Psoas muscle (tissue), 7 donors: ENCODE measurements at regions not wholly inside any gene's neighbourhood (a gene's known extent, or its start where the extent isn't known, plus 50 kb on each side); places are given as distances from the start of the nearest gene placed in this dataset.

Source experiments
- ATAC-seq, 4 donors: fragments of 200-7000 bp; cut with Tn5 transposase; one replicate each; pipeline ENCODE4 v1.9.1; 2020; ENCODE audit warnings: moderate library complexity in 3 of 4, mild to moderate bottlenecking in 2 of 4
- DNase-seq, 2 donors: peaks; one replicate each; pipeline ENCODE4 v3.0.0-alpha.2; 2020
- H3K27ac ChIP-seq: fragments of 200-600 bp; one replicate; pipeline ENCODE4 v1.8.0; 2022
- H3K27me3 ChIP-seq, 3 donors: fragments of 200-600 bp in 1 of 3; one replicate each; pipeline versions ENCODE4 v1.6.1 to v1.8.0; 2013 to 2022; ENCODE audit warnings: low read length in 2 of 3, mild to moderate bottlenecking in 2 of 3, moderate library complexity in 1 of 3; ENCODE audit not compliant: insufficient read depth in 3 of 3
- H3K36me3 ChIP-seq, 2 donors: fragments of 200-600 bp in 1 of 2; one replicate each; pipeline versions ENCODE4 v1.6.1 to v1.8.0; 2013 to 2022; ENCODE audit warnings: low read depth in 1 of 2, mild to moderate bottlenecking in 1 of 2, moderate library complexity in 1 of 2; ENCODE audit not compliant: insufficient read depth in 1 of 2
- H3K4me1 ChIP-seq: fragments of 200-600 bp; one replicate; pipeline ENCODE4 v1.8.0; 2022
- H3K4me3 ChIP-seq: fragments of 200-600 bp; one replicate; pipeline ENCODE4 v1.8.0; 2022; ENCODE audit warnings: mild to moderate bottlenecking
- H3K9me3 ChIP-seq: fragments of 200-600 bp; one replicate; pipeline ENCODE4 v1.8.0; 2022
- WGBS, 3 donors: extraction: QIAGEN DNeasy Blood & Tissue Kit; methylation state at CpG; one replicate each; pipeline versions ENCODE4 v1.1.6 to v1.1.7; 2013; 5-methylcytosine and 5-hydroxymethylcytosine counted together
- intact Hi-C, 2 donors: fragments of 100-400 bp; cut with DNase I; formaldehyde crosslinking; loops; one replicate each; pipeline versions ENCODE4 v1.11.0 to v1.14.2; 2022
- TF ChIP-seq, protein P1 (sequence below): fragments of 200-600 bp; IDR thresholded peaks from one replicate; pipeline ENCODE4 v1.8.0; 2022; ENCODE audit warnings: antibody characterized with exemption
- donor health status: healthy with polysubstance abuse.
- donor health status: DM: no; HTN: no; CAD: no; lungs with moderate emphysema.
- donor health status: Bipolar disorder and iron deficiency.
- donor health status: healthy.
- donor health status: DM: yes; HTN: yes; CAD: no.
- donor health status: DM: no; HTN: no; CAD: no.
- donor health status: DM: yes; HTN: yes; CAD: no.

DNA sequence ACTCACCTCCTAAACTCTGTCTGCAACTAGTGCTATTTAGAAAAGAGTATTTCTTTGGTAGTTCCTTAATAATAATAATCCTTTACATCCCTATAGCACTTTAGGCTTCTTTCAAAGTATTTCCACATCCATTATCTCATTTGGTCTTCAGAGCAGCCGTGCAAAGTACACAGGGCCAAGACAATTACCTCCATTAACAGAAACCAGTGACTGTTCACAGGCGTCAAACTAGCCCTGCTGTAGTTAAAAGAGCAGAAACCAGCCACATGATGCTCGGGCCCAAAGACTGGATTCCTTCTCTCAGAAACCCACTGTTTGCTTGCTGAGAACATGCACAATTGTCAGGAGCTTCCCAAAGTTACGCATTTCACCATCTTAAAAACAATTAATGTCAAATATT, 396.0 kb upstream of the DAB1 start:
- Histone ChIP-seq H3K9me3 (no peaks in the 10 kb centered on the region), H3K27me3 (peaks cover 0 to 3% (median 0%) of the 10 kb centered on the region in 3 donors), H3K4me1 (no peaks in the 10 kb centered on the region), H3K36me3 (no peaks in the 10 kb centered on the region), H3K27ac (no peak overlapping the region), H3K4me3 (no peak overlapping the region)
- TF ChIP-seq, protein P1, sequence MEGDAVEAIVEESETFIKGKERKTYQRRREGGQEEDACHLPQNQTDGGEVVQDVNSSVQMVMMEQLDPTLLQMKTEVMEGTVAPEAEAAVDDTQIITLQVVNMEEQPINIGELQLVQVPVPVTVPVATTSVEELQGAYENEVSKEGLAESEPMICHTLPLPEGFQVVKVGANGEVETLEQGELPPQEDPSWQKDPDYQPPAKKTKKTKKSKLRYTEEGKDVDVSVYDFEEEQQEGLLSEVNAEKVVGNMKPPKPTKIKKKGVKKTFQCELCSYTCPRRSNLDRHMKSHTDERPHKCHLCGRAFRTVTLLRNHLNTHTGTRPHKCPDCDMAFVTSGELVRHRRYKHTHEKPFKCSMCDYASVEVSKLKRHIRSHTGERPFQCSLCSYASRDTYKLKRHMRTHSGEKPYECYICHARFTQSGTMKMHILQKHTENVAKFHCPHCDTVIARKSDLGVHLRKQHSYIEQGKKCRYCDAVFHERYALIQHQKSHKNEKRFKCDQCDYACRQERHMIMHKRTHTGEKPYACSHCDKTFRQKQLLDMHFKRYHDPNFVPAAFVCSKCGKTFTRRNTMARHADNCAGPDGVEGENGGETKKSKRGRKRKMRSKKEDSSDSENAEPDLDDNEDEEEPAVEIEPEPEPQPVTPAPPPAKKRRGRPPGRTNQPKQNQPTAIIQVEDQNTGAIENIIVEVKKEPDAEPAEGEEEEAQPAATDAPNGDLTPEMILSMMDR = no peak
- ATAC-seq = no peak
- 50 to 58% (median 54%) methylated on average over 4 of the region's 4 CpGs for WGBS, 3 donors
- DNase-seq = no peak
- intact Hi-C loops = no loop called here

DNA sequence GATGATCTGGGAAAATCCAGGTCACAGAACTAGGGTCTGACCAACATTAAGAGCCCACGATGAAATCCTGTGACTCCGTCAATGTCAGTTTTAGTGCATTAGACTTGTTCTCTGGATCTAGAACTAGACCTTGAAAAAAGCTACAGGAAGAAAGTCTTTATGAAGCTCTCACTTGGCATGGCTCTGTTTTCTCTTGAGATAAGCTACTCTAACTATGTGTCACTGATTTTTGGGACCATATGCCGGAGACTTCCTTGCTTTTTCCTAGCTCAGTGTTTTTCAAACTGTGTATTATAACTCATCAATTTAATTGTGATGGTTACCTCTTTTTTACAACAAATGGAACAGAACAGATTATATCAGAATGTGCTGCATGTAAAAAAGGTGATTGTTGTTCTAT, 379.7 kb upstream of the DAB1 start:
- Histone ChIP-seq H3K27ac (no peak overlapping the region), H3K27me3 (no peaks in the 10 kb centered on the region), H3K9me3 (no peaks in the 10 kb centered on the region), H3K36me3 (no peaks in the 10 kb centered on the region), H3K4me3 (no peak overlapping the region), H3K4me1 (no peaks in the 10 kb centered on the region)
- TF ChIP-seq, protein P1 = no peak
- ATAC-seq (no peak), DNase-seq (no peak)
- intact Hi-C loops = no loop called here
- 93 to 97% (median 93%) methylated on average over 3 of the region's 3 CpGs for WGBS, 3 donors

DNA sequence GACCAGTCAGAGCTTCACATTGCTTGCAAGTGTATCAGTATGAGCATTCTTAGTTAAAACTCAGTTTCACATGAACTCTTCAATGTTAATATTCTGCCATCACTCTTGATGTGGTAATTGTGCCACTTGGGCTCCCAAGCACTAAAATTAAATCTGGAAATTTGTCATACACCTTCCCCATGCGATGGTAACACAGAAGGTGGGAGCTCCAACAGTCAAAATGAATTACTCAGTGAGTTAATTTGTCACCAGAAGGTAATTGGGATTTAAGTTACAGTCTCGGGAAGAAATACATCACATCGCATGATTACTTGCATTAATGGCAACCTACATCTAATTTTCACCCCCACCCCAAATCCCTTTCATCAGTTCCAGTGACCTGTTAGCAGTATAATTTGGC, 376.5 kb upstream of the DAB1 start:
- TF ChIP-seq, protein P1 = no peak
- 84 to 89% (median 85%) methylated on average over 3 of the region's 3 CpGs for WGBS, 3 donors

DNA sequence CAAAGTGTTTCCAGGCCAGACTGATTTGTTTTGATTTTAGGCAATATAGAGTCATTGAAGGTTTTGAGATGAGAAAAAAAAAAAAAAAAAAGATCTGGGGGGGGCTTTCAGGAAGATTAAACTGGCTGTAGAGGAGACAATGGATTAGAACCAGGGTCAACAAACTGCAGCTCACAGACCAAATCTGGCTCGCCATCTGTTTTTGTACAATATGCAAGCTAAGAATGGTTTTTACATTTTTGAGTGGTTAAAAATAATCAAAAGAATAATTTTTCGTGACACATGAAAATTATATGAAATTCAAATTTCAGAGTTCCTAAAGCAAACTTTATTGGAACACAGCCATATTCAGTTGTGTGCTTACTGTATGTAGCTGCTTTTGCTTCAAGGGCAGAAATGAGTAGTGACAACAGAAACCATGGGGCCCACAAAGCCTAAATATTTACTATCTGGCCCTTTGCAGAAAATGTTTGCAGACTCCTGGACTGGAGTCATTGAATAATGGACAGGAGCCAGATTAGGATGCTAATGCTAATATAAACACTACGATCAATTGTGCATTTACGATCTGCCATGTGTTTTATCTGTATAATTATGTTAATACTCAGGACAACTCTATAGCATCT, 375.7 kb upstream of the DAB1 start:
- 51 to 80% (median 69%) methylated on average over 4 of the region's 4 CpGs for WGBS, 3 donors
- no peaks in the 10 kb centered on the region for H3K27me3 ChIP-seq
- no peaks in the 10 kb centered on the region for H3K9me3 ChIP-seq
- no peaks in the 10 kb centered on the region for H3K36me3 ChIP-seq
- intact Hi-C loops = no loop called here
- ATAC-seq (no peak), DNase-seq (no peak)
- H3K27ac ChIP-seq = no peak overlapping the region
- H3K4me1 ChIP-seq = no peaks in the 10 kb centered on the region
- TF ChIP-seq, protein P1 = no peak
- no peak overlapping the region for H3K4me3 ChIP-seq

More for the DNA sequence above, 376.5 kb upstream of the DAB1 start:
- ATAC-seq (no peak), DNase-seq (no peak)
- Histone ChIP-seq H3K4me1 (no peaks in the 10 kb centered on the region), H3K4me3 (no peak overlapping the region), H3K9me3 (no peaks in the 10 kb centered on the region), H3K36me3 (no peaks in the 10 kb centered on the region), H3K27ac (no peak overlapping the region), H3K27me3 (no peaks in the 10 kb centered on the region)
- intact Hi-C loops = no loop called here

DNA sequence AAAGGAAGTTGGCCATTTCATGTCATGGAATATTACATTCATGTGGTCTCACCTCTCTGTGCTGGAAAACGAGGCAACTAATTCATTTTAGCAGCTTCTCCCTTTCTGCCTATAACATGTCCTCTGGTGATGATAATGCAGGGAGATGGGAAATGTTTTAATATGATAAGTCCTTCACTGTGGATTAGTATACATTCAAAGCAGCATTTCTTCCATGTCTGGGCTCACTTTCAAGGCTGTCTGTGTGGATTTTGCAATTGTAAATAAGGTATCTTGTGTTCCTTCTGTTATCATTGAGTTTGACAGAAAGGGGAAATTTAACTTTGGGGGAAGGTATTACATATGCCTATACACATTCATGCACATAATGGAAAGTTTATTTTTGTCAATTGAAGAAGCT, 374.7 kb upstream of the DAB1 start:
- no peaks in the 10 kb centered on the region for H3K27me3 ChIP-seq
- H3K9me3 ChIP-seq = no peaks in the 10 kb centered on the region
- WGBS, 3 donors = 43 to 62% (median 48%) methylated on average over 1 of the region's 1 CpG
- no peak overlapping the region for H3K4me3 ChIP-seq
- no peak for DNase-seq
- TF ChIP-seq, protein P1 = no peak
- H3K27ac ChIP-seq = no peak overlapping the region
- H3K4me1 ChIP-seq = no peaks in the 10 kb centered on the region
- intact Hi-C loops = no loop called here
- H3K36me3 ChIP-seq = no peaks in the 10 kb centered on the region
- ATAC-seq = no peak
